ENCODE measurements at regions not wholly inside any gene's neighbourhood (a gene's known extent, or its start where the extent isn't known, plus 50 kb on each side); places are given as distances from the start of the nearest gene placed in this dataset.
A peak's percentile ranks its signal among the peaks of the same experiment; 100 is the strongest.

DNA sequence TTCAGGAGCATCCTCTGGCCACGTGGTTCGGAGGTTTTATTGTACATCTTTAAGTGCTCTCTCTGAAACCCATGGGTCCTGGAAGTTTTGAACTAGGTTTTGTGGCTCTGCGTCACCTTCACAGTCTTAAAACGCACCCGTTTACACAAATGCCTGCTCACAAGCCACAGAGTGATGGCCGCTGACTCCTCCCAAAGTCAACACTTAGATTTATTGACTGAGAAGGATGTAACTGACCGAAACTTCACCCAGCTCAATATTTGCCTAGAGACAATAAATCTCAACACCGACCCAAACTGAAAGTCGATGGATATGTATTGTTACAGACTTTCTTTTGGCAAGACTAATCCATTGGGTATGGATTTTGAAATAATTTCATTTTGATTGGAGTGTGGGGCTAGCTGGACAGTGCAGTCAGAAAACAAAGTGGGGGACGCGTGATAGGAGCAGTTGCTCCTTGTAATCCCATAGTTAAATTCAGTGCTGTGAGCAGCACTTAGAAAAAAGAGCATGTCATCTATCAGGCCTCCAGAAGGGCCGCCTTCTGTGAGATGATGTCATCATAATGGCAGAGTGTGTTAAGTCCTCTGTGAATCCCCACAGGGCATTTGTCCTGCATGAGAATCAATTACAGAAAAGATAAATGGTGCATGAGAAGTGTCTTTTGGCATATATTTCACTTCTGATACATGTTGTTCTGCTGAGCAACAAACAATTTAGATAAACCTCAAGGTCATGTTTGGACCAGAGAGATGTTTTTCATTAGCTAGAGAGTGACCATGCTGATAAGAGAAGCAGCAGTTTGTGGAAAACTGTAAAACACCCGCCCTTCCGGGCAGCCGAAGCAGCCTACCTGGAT, 183.7 kb downstream of the INO80D start:
- Histone ChIP-seq H3K14ac (ENCODE audit: low read length) (no peak overlapping the region), H2BK15ac (ENCODE audit: low read length) (no peak overlapping the region), H3K4me1 (ENCODE audit: control insufficient read depth in 2 of 2, insufficient read depth in 1 of 2, low read depth in 1 of 2, low read length in 2 of 2) (no peaks in the 10 kb centered on the region), H3K9ac (ENCODE audit: low read depth, low read length, poor library complexity) (no peak overlapping the region), H3K27me3 (ENCODE audit: control insufficient read depth in 3 of 3, insufficient read depth in 3 of 3, low read depth in 1 of 3, low read length in 3 of 3) (peaks cover 0 to 10% (median 1%) of the 10 kb centered on the region in 3 experiments), H2AK5ac (ENCODE audit: low read depth, low read length) (no peak overlapping the region), H3K18ac (ENCODE audit: low read length) (peak overlapping the region; percentile 13), H2AFZ (ENCODE audit: low read length) (no peak overlapping the region), H2BK120ac (ENCODE audit: low read depth, low read length) (no peak overlapping the region), H3K36me3 (replicated peaks in 1 of 2; ENCODE audit: control insufficient read depth in 2 of 2, insufficient read depth in 2 of 2, low read length in 2 of 2) (no peaks in the 10 kb centered on the region), H3K79me1 (ENCODE audit: low read depth, low read length) (no peaks in the 10 kb centered on the region), H4K8ac (ENCODE audit: low read depth, low read length) (no peak overlapping the region), H4K91ac (ENCODE audit: low read depth, low read length, poor library complexity) (no peak overlapping the region), H3K4me2 (ENCODE audit: insufficient read depth, low read length, poor library complexity, severe bottlenecking) (no peak overlapping the region), H2BK5ac (ENCODE audit: low read length) (no peak overlapping the region), H3K23ac (ENCODE audit: low read depth, low read length, poor library complexity) (no peak overlapping the region), H2BK12ac (ENCODE audit: low read length) (no peak overlapping the region), H3K4me3 (ENCODE audit: low read length in 2 of 2) (no peak overlapping the region), H3K27ac (replicated peaks; ENCODE audit: low read length) (no peak overlapping the region), H3K4ac (ENCODE audit: low read length) (no peak overlapping the region), H3K9me3 (replicated peaks in 1 of 2; ENCODE audit: control insufficient read depth in 2 of 2, insufficient read depth in 1 of 2, low read depth in 1 of 2, low read length in 2 of 2) (no peaks in the 10 kb centered on the region)
- WGBS, 2 donors (ENCODE audit: extremely low coverage in 2 of 2, insufficient read length in 2 of 2, insufficient replicate concordance in 1 of 2): no CpG with 5 or more reads among the region's 15 CpGs
- no peak for DNase-seq (ENCODE audit: low spot score)

DNA sequence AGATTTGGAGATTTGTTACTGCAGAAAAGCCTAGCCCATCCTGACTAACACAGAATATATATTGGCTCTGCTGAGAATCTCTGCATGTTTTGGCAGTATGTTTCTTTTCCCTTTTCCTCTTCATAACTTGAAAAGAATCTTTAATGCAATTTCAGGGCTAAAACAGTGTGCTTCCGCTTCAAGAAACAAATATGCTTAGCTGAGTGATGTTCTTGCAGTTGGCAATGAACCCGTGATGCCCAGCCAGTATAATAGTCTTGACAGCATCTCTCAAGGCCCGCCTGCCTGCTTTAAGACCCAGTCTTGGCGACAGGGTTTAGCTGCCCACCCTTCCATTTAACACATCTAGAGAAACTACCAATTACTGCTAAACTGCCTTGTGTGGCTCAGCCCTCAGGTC, 184.5 kb downstream of the INO80D start:
- Histone ChIP-seq H4K91ac (ENCODE audit: low read depth, low read length, poor library complexity) (no peak overlapping the region), H3K27me3 (ENCODE audit: control insufficient read depth in 3 of 3, insufficient read depth in 3 of 3, low read depth in 1 of 3, low read length in 3 of 3) (peaks cover 0 to 5% (median 1%) of the 10 kb centered on the region in 3 experiments), H4K8ac (ENCODE audit: low read depth, low read length) (no peak overlapping the region), H3K4me3 (ENCODE audit: low read length in 2 of 2) (no peak overlapping the region), H3K79me1 (ENCODE audit: low read depth, low read length) (no peaks in the 10 kb centered on the region), H2BK120ac (ENCODE audit: low read depth, low read length) (no peak overlapping the region), H3K14ac (ENCODE audit: low read length) (no peak overlapping the region), H3K4ac (ENCODE audit: low read length) (no peak overlapping the region), H2AFZ (ENCODE audit: low read length) (no peak overlapping the region), H3K27ac (replicated peaks; ENCODE audit: low read length) (no peak overlapping the region), H3K9ac (ENCODE audit: low read depth, low read length, poor library complexity) (no peak overlapping the region), H2BK15ac (ENCODE audit: low read length) (no peak overlapping the region), H2BK12ac (ENCODE audit: low read length) (no peak overlapping the region), H2AK5ac (ENCODE audit: low read depth, low read length) (no peak overlapping the region), H3K36me3 (replicated peaks in 1 of 2; ENCODE audit: control insufficient read depth in 2 of 2, insufficient read depth in 2 of 2, low read length in 2 of 2) (no peaks in the 10 kb centered on the region), H3K4me2 (ENCODE audit: insufficient read depth, low read length, poor library complexity, severe bottlenecking) (no peak overlapping the region), H3K23ac (ENCODE audit: low read depth, low read length, poor library complexity) (no peak overlapping the region), H3K9me3 (replicated peaks in 1 of 2; ENCODE audit: control insufficient read depth in 2 of 2, insufficient read depth in 1 of 2, low read depth in 1 of 2, low read length in 2 of 2) (no peaks in the 10 kb centered on the region), H3K4me1 (ENCODE audit: control insufficient read depth in 2 of 2, insufficient read depth in 1 of 2, low read depth in 1 of 2, low read length in 2 of 2) (no peaks in the 10 kb centered on the region), H2BK5ac (ENCODE audit: low read length) (no peak overlapping the region), H3K18ac (ENCODE audit: low read length) (no peak overlapping the region)
- no peak for DNase-seq (ENCODE audit: low spot score)
- WGBS, 2 donors (ENCODE audit: extremely low coverage in 2 of 2, insufficient read length in 2 of 2, insufficient replicate concordance in 1 of 2): no CpG with 5 or more reads among the region's 4 CpGs

GRCh38 chr2:205898744-205899143, 187.2 kb downstream of the INO80D start:
- no peaks in the 10 kb centered on the region for H3K36me3 ChIP-seq (replicated peaks in 1 of 2; ENCODE audit: control insufficient read depth in 2 of 2, insufficient read depth in 2 of 2, low read length in 2 of 2)
- H3K79me1 ChIP-seq (ENCODE audit: low read depth, low read length): no peaks in the 10 kb centered on the region
- WGBS, 2 donors (ENCODE audit: extremely low coverage in 2 of 2, insufficient read length in 2 of 2, insufficient replicate concordance in 1 of 2): no CpG with 5 or more reads among the region's 1 CpG
- H2BK12ac ChIP-seq (ENCODE audit: low read length): no peak overlapping the region
- no peak overlapping the region for H3K4me3 ChIP-seq (ENCODE audit: low read length in 2 of 2)
- H3K4me1 ChIP-seq (ENCODE audit: control insufficient read depth in 2 of 2, insufficient read depth in 1 of 2, low read depth in 1 of 2, low read length in 2 of 2): no peaks in the 10 kb centered on the region
- no peak overlapping the region for H3K4ac ChIP-seq (ENCODE audit: low read length)
- H3K27me3 ChIP-seq (ENCODE audit: control insufficient read depth in 3 of 3, insufficient read depth in 3 of 3, low read depth in 1 of 3, low read length in 3 of 3): peaks cover 0 to 5% (median 1%) of the 10 kb centered on the region in 3 experiments
- H3K18ac ChIP-seq (ENCODE audit: low read length): no peak overlapping the region
- H2AFZ ChIP-seq (ENCODE audit: low read length): no peak overlapping the region
- no peak for DNase-seq (ENCODE audit: low spot score)
- no peak overlapping the region for H2AK5ac ChIP-seq (ENCODE audit: low read depth, low read length)
- no peaks in the 10 kb centered on the region for H3K9me3 ChIP-seq (replicated peaks in 1 of 2; ENCODE audit: control insufficient read depth in 2 of 2, insufficient read depth in 1 of 2, low read depth in 1 of 2, low read length in 2 of 2)
- no peak overlapping the region for H3K14ac ChIP-seq (ENCODE audit: low read length)
- no peak overlapping the region for H3K4me2 ChIP-seq (ENCODE audit: insufficient read depth, low read length, poor library complexity, severe bottlenecking)
- H4K91ac ChIP-seq (ENCODE audit: low read depth, low read length, poor library complexity): no peak overlapping the region
- no peak overlapping the region for H2BK5ac ChIP-seq (ENCODE audit: low read length)
- H3K27ac ChIP-seq (replicated peaks; ENCODE audit: low read length): no peak overlapping the region
- H3K23ac ChIP-seq (ENCODE audit: low read depth, low read length, poor library complexity): no peak overlapping the region
- H3K9ac ChIP-seq (ENCODE audit: low read depth, low read length, poor library complexity): no peak overlapping the region
- H2BK15ac ChIP-seq (ENCODE audit: low read length): no peak overlapping the region
- H2BK120ac ChIP-seq (ENCODE audit: low read depth, low read length): no peak overlapping the region
- no peak overlapping the region for H4K8ac ChIP-seq (ENCODE audit: low read depth, low read length)

DNA sequence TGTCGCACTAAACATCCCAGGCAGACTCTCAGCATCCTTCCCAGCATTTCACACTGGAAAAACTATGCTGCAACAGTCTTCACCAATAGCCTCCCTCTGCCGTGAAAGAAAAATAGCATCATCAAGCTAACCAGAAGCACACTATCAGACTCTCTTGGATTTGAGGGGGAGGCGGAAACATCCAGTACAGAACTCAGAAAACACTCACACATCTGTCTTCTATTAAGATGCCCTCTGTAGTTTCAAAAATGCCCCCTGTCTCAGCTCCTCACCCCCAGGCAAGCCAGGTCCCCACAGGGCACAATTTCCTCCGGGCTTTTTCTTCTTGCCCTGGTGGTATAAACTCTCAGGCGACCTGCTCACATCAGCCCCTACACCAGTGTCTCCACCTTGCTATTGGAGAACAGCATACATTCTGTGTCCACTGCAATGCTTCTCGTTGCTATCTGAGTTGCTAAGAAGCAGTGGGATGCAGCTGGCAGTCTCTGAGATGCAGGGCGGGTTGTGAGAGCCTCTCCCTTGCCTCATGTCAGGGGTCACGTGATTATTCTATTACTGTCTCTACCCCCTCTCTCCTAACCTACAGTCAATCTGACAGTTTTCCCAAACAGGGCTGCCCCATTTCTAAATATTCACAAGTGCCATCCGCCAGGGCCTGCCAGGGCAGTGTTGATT, 189.9 kb downstream of the INO80D start:
- Histone ChIP-seq H3K27ac (replicated peaks; ENCODE audit: low read length) (no peak overlapping the region), H4K8ac (ENCODE audit: low read depth, low read length) (no peak overlapping the region), H3K79me1 (ENCODE audit: low read depth, low read length) (no peaks in the 10 kb centered on the region), H3K4me1 (ENCODE audit: control insufficient read depth in 2 of 2, insufficient read depth in 1 of 2, low read depth in 1 of 2, low read length in 2 of 2) (peaks cover 7 to 9% of the 10 kb centered on the region in 2 donors), H2BK15ac (ENCODE audit: low read length) (no peak overlapping the region), H3K14ac (ENCODE audit: low read length) (no peak overlapping the region), H3K23ac (ENCODE audit: low read depth, low read length, poor library complexity) (no peak overlapping the region), H4K91ac (ENCODE audit: low read depth, low read length, poor library complexity) (no peak overlapping the region), H3K27me3 (ENCODE audit: control insufficient read depth in 3 of 3, insufficient read depth in 3 of 3, low read depth in 1 of 3, low read length in 3 of 3) (no peaks in the 10 kb centered on the region), H3K4me2 (ENCODE audit: insufficient read depth, low read length, poor library complexity, severe bottlenecking) (no peak overlapping the region), H3K4ac (ENCODE audit: low read length) (no peak overlapping the region), H3K4me3 (ENCODE audit: low read length in 2 of 2) (no peak overlapping the region), H2AK5ac (ENCODE audit: low read depth, low read length) (no peak overlapping the region), H2BK120ac (ENCODE audit: low read depth, low read length) (no peak overlapping the region), H2BK5ac (ENCODE audit: low read length) (no peak overlapping the region), H2AFZ (ENCODE audit: low read length) (no peak overlapping the region), H2BK12ac (ENCODE audit: low read length) (no peak overlapping the region), H3K9ac (ENCODE audit: low read depth, low read length, poor library complexity) (no peak overlapping the region), H3K9me3 (replicated peaks in 1 of 2; ENCODE audit: control insufficient read depth in 2 of 2, insufficient read depth in 1 of 2, low read depth in 1 of 2, low read length in 2 of 2) (no peaks in the 10 kb centered on the region), H3K18ac (ENCODE audit: low read length) (no peak overlapping the region), H3K36me3 (replicated peaks in 1 of 2; ENCODE audit: control insufficient read depth in 2 of 2, insufficient read depth in 2 of 2, low read length in 2 of 2) (no peaks in the 10 kb centered on the region)
- DNase-seq (ENCODE audit: low spot score): no peak
- WGBS, 2 donors (ENCODE audit: extremely low coverage in 2 of 2, insufficient read length in 2 of 2, insufficient replicate concordance in 1 of 2): no CpG with 5 or more reads among the region's 9 CpGs

Measured in neuronal stem cell (in vitro differentiated cells).